ENCODE measurements at regions not wholly inside any gene's neighbourhood (a gene's known extent, or its start where the extent isn't known, plus 50 kb on each side); places are given as distances from the start of the nearest gene placed in this dataset.

- peak; percentile 78 to 83 for DNase-seq (ENCODE audit: low read depth in 2 of 2)
Observed at GRCh38 chr1:38138498-38139233, 92.1 kb upstream of the POU3F1 start.

- no peak for DNase-seq (ENCODE audit: low read depth in 2 of 2)
Observed at GRCh38 chr1:38137164-38137563, 90.6 kb upstream of the POU3F1 start.

GRCh38 chr1:38135625-38136414 lies 89.2 kb upstream of the POU3F1 start:
- no peak for DNase-seq (ENCODE audit: low read depth in 2 of 2)

- DNase-seq (ENCODE audit: low read depth in 2 of 2), result no peak
Observed at GRCh38 chr1:38134294-38134755, 87.7 kb upstream of the POU3F1 start.

GRCh38 chr1:38133756-38134155 lies 87.2 kb upstream of the POU3F1 start:
- DNase-seq (ENCODE audit: low read depth in 2 of 2), result no peak

- no peak for DNase-seq (ENCODE audit: low read depth in 2 of 2)
Observed at GRCh38 chr1:38133304-38133703, 86.7 kb upstream of the POU3F1 start.

- DNase-seq (ENCODE audit: low read depth in 2 of 2), result no peak
Observed at GRCh38 chr1:38132681-38133080, 86.1 kb upstream of the POU3F1 start.

GRCh38 chr1:38131024-38131585 lies 84.5 kb upstream of the POU3F1 start:
- DNase-seq (ENCODE audit: low read depth in 2 of 2), result no peak

- no peak for DNase-seq (ENCODE audit: low read depth in 2 of 2)
Observed at GRCh38 chr1:38129971-38130370, 83.4 kb upstream of the POU3F1 start.

- DNase-seq (ENCODE audit: low read depth in 2 of 2), result no peak
Observed at GRCh38 chr1:38129473-38129872, 82.9 kb upstream of the POU3F1 start.

GRCh38 chr1:38128926-38129453 lies 82.4 kb upstream of the POU3F1 start:
- DNase-seq (ENCODE audit: low read depth in 2 of 2), result no peak

- DNase-seq (ENCODE audit: low read depth in 2 of 2), result no peak
Observed at GRCh38 chr1:38128511-38128910, 81.9 kb upstream of the POU3F1 start.

- no peak for DNase-seq (ENCODE audit: low read depth in 2 of 2)
Observed at GRCh38 chr1:38127428-38127827, 80.8 kb upstream of the POU3F1 start.

- no peak for DNase-seq (ENCODE audit: low read depth in 2 of 2)
Observed at GRCh38 chr1:38126970-38127369, 80.4 kb upstream of the POU3F1 start.

GRCh38 chr1:38125837-38126520 lies 79.4 kb upstream of the POU3F1 start:
- no peak for DNase-seq (ENCODE audit: low read depth in 2 of 2)

GRCh38 chr1:38125016-38125415 lies 78.4 kb upstream of the POU3F1 start:
- DNase-seq (ENCODE audit: low read depth in 2 of 2), result no peak

- DNase-seq (ENCODE audit: low read depth in 2 of 2), result no peak
Observed at GRCh38 chr1:38123356-38124135, 77.0 kb upstream of the POU3F1 start.

GRCh38 chr1:38121231-38121680 lies 74.7 kb upstream of the POU3F1 start:
- no peak for DNase-seq (ENCODE audit: low read depth in 2 of 2)

GRCh38 chr1:38120552-38121230 lies 74.1 kb upstream of the POU3F1 start:
- DNase-seq (ENCODE audit: low read depth in 2 of 2), result no peak

- DNase-seq (ENCODE audit: low read depth in 2 of 2), result no peak
Observed at GRCh38 chr1:38118976-38119375, 72.4 kb upstream of the POU3F1 start.
